HEK293 (cell line): ENCODE measurements at regions not wholly inside any gene's neighbourhood (a gene's known extent, or its start where the extent isn't known, plus 50 kb on each side); places are given as distances from the start of the nearest gene placed in this dataset.

ENCODE experiments used
- CTCF ChIA-PET: fragments of 350-600 bp; formaldehyde crosslinking; extraction: SDS; loops from one replicate; lab custom pipeline; 2021; ENCODE audit warnings: antibody characterized with exemption; lab: Yijun Ruan, JAX
- POLR2A ChIA-PET: fragments of 300-600 bp; formaldehyde crosslinking; extraction: SDS; loops from one replicate; lab custom pipeline; 2020; ENCODE audit warnings: antibody characterized with exemption, inconsistent platforms; lab: Yijun Ruan, JAX
- H3K27ac ChIP-seq: fragments of 200-500 bp; sonication (Bioruptor generic); 2 replicates; pipeline ENCODE4 v1.5.1; 2014; ENCODE audit warnings: low read depth, low read length, control low read depth, inconsistent platforms; ENCODE audit errors: extremely low read depth
- H3K36me3 ChIP-seq, 2 experiments: fragments of 200-500 bp in 1 of 2; sonication (Bioruptor generic) in 1 of 2; 1 replicate in 1 of 2; 2 replicates in 1 of 2; pipeline ENCODE4 v1.5.1; 2014 to 2017; ENCODE audit warnings: inconsistent platforms in 2 of 2, low read length in 2 of 2; ENCODE audit not compliant: control insufficient read depth in 2 of 2, insufficient read depth in 1 of 2
- H3K4me1 ChIP-seq: fragments of 200-500 bp; sonication (Bioruptor generic); 2 replicates; pipeline ENCODE4 v1.5.1; 2014; ENCODE audit warnings: mild to moderate bottlenecking, low read length, inconsistent platforms; ENCODE audit not compliant: control insufficient read depth, insufficient read depth
- H3K4me3 ChIP-seq: 2 replicates; pipeline ENCODE4 v1.5.1; 2011; ENCODE audit warnings: low read depth, mild to moderate bottlenecking, control low read depth, low read length, moderate library complexity
- H3K9me3 ChIP-seq: fragments of 200-500 bp; sonication (Bioruptor generic); 2 replicates; pipeline ENCODE4 v1.5.1; 2014; ENCODE audit warnings: low read depth, low read length, inconsistent platforms; ENCODE audit not compliant: control insufficient read depth, insufficient read depth
- CTCF ChIP-seq: fragments of 450-650 bp; formaldehyde crosslinking; IDR thresholded peaks from 2 replicates; pipeline ENCODE4 v1.5.1; 2016; ENCODE audit warnings: missing biosample characterization, missing genetic modification characterization
- FEZF1 ChIP-seq: fragments of 450-650 bp; formaldehyde crosslinking; IDR thresholded peaks from 2 replicates; pipeline ENCODE4 v1.5.1; 2016; ENCODE audit warnings: missing biosample characterization, missing genetic modification characterization
- MZF1 ChIP-seq: fragments of 450-650 bp; formaldehyde crosslinking; IDR thresholded peaks from 2 replicates; pipeline ENCODE4 v1.5.1; 2017; ENCODE audit warnings: missing biosample characterization, missing genetic modification characterization, borderline replicate concordance
- SCRT1 ChIP-seq: fragments of 450-650 bp; formaldehyde crosslinking; IDR thresholded peaks from 2 replicates; pipeline ENCODE4 v1.5.1; 2016; ENCODE audit warnings: missing biosample characterization, missing genetic modification characterization, borderline replicate concordance
- SP3 ChIP-seq: fragments of 450-650 bp; formaldehyde crosslinking; IDR thresholded peaks from 2 replicates; pipeline ENCODE4 v1.5.1; 2016; ENCODE audit warnings: missing biosample characterization, missing genetic modification characterization
- ZFHX2 ChIP-seq: fragments of 450-650 bp; formaldehyde crosslinking; conservative IDR thresholded peaks from 2 replicates; pipeline ENCODE4 v1.5.1; 2016; ENCODE audit warnings: missing biosample characterization, missing genetic modification characterization
- ZNF112 ChIP-seq: fragments of 450-650 bp; formaldehyde crosslinking; IDR thresholded peaks from 2 replicates; pipeline ENCODE4 v1.5.0; 2017; ENCODE audit warnings: missing biosample characterization, missing genetic modification characterization
- ZNF121 ChIP-seq: fragments of 450-650 bp; formaldehyde crosslinking; IDR thresholded peaks from 2 replicates; pipeline ENCODE4 v1.5.1; 2016; ENCODE audit warnings: missing biosample characterization, missing genetic modification characterization
- ZNF133 ChIP-seq: fragments of 450-650 bp; formaldehyde crosslinking; IDR thresholded peaks from 2 replicates; pipeline ENCODE4 v1.5.1; 2016; ENCODE audit warnings: missing biosample characterization, missing genetic modification characterization
- ZNF18 ChIP-seq: fragments of 450-650 bp; formaldehyde crosslinking; IDR thresholded peaks from 2 replicates; pipeline ENCODE4 v1.5.1; 2016; ENCODE audit warnings: missing biosample characterization, missing genetic modification characterization
- ZNF2 ChIP-seq: fragments of 450-650 bp; formaldehyde crosslinking; IDR thresholded peaks from 2 replicates; pipeline ENCODE4 v1.5.1; 2016; ENCODE audit warnings: missing biosample characterization, missing genetic modification characterization
- ZNF239 ChIP-seq: fragments of 450-650 bp; formaldehyde crosslinking; IDR thresholded peaks from 2 replicates; pipeline ENCODE4 v1.5.1; 2016; ENCODE audit warnings: missing biosample characterization, missing genetic modification characterization
- ZNF324 ChIP-seq: fragments of 450-650 bp; formaldehyde crosslinking; IDR thresholded peaks from 2 replicates; pipeline ENCODE4 v1.5.1; 2016; ENCODE audit warnings: missing biosample characterization, missing genetic modification characterization
- ZNF37A ChIP-seq: fragments of 450-650 bp; IDR thresholded peaks from 2 replicates; pipeline ENCODE4 v1.5.1; 2018; ENCODE audit warnings: missing biosample characterization, missing genetic modification characterization
- ZNF48 ChIP-seq: fragments of 450-650 bp; formaldehyde crosslinking; IDR thresholded peaks from 2 replicates; pipeline ENCODE4 v1.5.1; 2016; ENCODE audit warnings: missing biosample characterization, missing genetic modification characterization
- ZNF654 ChIP-seq: fragments of 450-650 bp; formaldehyde crosslinking; IDR thresholded peaks from 2 replicates; pipeline ENCODE4 v1.5.1; 2016; ENCODE audit warnings: low read depth, missing biosample characterization, missing genetic modification characterization
- ZNF670 ChIP-seq: fragments of 450-650 bp; formaldehyde crosslinking; IDR thresholded peaks from 2 replicates; pipeline ENCODE4 v1.5.1; 2016; ENCODE audit warnings: missing biosample characterization, missing genetic modification characterization, low read depth
- ZNF747 ChIP-seq: fragments of 450-650 bp; formaldehyde crosslinking; IDR thresholded peaks from 2 replicates; pipeline ENCODE4 v1.5.1; 2016; ENCODE audit warnings: missing biosample characterization, missing genetic modification characterization
- ZNF792 ChIP-seq: fragments of 450-650 bp; formaldehyde crosslinking; IDR thresholded peaks from 2 replicates; pipeline ENCODE4 v1.5.1; 2016; ENCODE audit warnings: missing biosample characterization, missing genetic modification characterization
- ZNF830 ChIP-seq: fragments of 450-650 bp; IDR thresholded peaks from 2 replicates; pipeline ENCODE4 v1.5.0; 2018; ENCODE audit warnings: missing biosample characterization, missing genetic modification characterization, low read depth, mild to moderate bottlenecking, moderate library complexity
- TF ChIP-seq, protein P1 (sequence below): fragments of 450-650 bp; formaldehyde crosslinking; IDR thresholded peaks from 2 replicates; pipeline ENCODE4 v1.5.1; 2017; ENCODE audit warnings: missing biosample characterization, missing genetic modification characterization

DNA sequence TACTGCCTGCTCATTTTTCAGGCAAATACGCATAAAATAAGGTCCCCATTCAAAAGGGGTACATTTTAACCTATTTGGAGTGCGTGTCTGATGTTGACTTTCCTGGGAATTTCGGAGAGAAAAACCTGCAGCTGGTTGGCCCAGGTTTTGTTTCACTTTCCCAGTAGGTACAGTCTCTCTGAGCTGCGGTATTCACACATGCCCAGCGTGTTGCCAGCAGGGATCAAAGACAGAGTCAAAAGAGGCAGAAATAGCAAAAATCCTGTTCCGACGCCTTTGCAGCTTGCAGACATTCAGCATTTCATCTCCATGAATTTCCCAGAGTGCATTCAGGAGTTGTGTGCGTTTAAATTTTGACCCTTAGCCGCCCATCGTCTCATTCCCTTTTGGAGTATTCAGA is 855.4 kb upstream of the CELF4 start:
- TF ChIP-seq ZNF37A (tag by site-specific recombination) (no peak), MZF1 (tag by site-specific recombination) (no peak), ZNF670 (tag by site-specific recombination) (no peak), ZNF121 (tag by site-specific recombination) (no peak)
- ChIA-PET POLR2A (no interaction called here), CTCF (no interaction called here)
- Histone ChIP-seq H3K4me3 (no peak overlapping the region), H3K4me1 (no peaks in the 10 kb centered on the region), H3K9me3 (no peaks in the 10 kb centered on the region), H3K36me3 (no peaks in the 10 kb centered on the region), H3K27ac (no peak overlapping the region)

DNA sequence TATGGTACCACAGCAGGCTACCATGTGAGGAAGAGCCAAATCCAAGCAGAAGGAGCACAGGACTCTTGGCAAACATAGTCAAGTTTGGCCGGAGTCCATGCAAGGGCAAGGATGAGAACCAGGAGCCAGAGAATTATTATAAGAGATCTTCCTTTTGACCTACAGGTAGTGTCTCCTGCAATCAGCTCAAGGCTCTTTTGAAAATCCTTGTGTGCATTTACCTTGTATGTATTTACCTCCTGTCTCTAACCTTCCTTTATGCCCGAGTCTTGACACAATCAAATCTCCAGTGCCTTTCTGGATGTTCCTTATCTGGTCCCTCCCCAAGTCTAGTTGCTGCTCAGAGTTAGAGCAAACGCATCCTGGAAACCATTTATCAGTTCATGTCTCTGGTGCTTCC is 855.0 kb upstream of the CELF4 start:
- no peak overlapping the region for H3K4me3 ChIP-seq
- ChIA-PET CTCF (no interaction called here), POLR2A (no interaction called here)
- H3K9me3 ChIP-seq = no peaks in the 10 kb centered on the region
- H3K27ac ChIP-seq = no peak overlapping the region
- TF ChIP-seq ZNF792 (tag by site-specific recombination) = no peak
- TF ChIP-seq ZNF747 (tag by site-specific recombination) = no peak
- TF ChIP-seq ZNF324 (tag by site-specific recombination) = no peak
- no peak for TF ChIP-seq ZNF654
- no peak for TF ChIP-seq ZNF48 (tag by site-specific recombination)
- H3K36me3 ChIP-seq = no peaks in the 10 kb centered on the region
- H3K4me1 ChIP-seq = no peaks in the 10 kb centered on the region

DNA sequence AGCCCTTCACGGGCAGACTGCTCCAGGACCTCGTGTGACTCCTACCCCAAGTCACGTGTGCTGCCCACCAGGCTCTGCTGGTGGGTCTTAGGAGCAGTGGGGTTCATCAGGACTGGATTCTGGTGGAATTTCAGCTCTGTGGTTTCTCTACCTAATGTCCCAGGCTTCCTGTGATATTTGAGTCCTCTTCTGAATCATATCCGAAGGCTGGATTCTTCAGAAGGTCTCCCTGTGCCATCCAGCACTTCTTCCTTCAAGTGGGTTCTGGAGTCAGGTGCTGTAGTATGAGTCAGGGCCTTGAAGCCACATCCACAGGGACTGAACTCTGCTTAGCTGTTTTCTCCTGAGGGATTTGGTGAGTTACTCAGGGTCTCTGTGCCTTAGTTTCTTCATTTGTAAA is 850.2 kb upstream of the CELF4 start:
- Histone ChIP-seq H3K4me3 (no peak overlapping the region), H3K9me3 (no peaks in the 10 kb centered on the region), H3K27ac (no peak overlapping the region), H3K36me3 (no peaks in the 10 kb centered on the region), H3K4me1 (no peaks in the 10 kb centered on the region)
- POLR2A ChIA-PET = no interaction called here
- CTCF ChIA-PET = no interaction called here
- no peak for TF ChIP-seq SP3 (tag by site-specific recombination)
- TF ChIP-seq ZNF830 (tag by site-specific recombination) = no peak

GRCh38 chr18:38413193-38413592 is 847.6 kb upstream of the CELF4 start:
- no peak overlapping the region for H3K27ac ChIP-seq
- ChIA-PET POLR2A (no interaction called here), CTCF (no interaction called here)
- H3K36me3 ChIP-seq = no peaks in the 10 kb centered on the region
- TF ChIP-seq ZNF2 (no peak), SCRT1 (tag by site-specific recombination) (no peak)
- no peaks in the 10 kb centered on the region for H3K4me1 ChIP-seq
- no peaks in the 10 kb centered on the region for H3K9me3 ChIP-seq
- H3K4me3 ChIP-seq = no peak overlapping the region

DNA sequence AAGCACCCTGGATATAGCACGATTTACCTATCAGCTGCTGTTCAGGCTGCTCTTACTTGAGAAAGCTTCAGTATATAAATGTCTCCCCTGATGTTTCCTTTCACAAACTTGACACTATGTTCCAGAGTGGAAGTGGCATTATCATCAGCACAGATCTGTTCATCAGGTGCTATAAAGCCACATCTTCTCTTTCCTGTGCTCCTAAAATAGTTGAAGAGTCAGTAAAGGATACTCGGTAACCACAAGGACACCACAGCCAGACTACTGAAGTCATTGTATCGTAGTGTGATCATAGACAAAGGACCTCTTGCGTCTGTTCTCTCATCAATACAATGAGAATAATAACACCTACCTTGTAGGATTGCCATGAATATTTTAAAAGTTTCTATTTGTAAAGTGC is 841.0 kb upstream of the CELF4 start:
- Histone ChIP-seq H3K27ac (no peak overlapping the region), H3K4me1 (no peaks in the 10 kb centered on the region), H3K9me3 (no peaks in the 10 kb centered on the region), H3K36me3 (no peaks in the 10 kb centered on the region), H3K4me3 (no peak overlapping the region)
- ChIA-PET POLR2A (no interaction called here), CTCF (no interaction called here)
- no peak for TF ChIP-seq FEZF1 (tag by site-specific recombination)
- TF ChIP-seq ZNF239 (tag by site-specific recombination) = no peak
- TF ChIP-seq ZNF18 (tag by site-specific recombination) = no peak
- TF ChIP-seq ZFHX2 = no peak
- TF ChIP-seq ZNF112 = no peak
- no peak for TF ChIP-seq ZNF133 (tag by site-specific recombination)
- TF ChIP-seq, protein P1, sequence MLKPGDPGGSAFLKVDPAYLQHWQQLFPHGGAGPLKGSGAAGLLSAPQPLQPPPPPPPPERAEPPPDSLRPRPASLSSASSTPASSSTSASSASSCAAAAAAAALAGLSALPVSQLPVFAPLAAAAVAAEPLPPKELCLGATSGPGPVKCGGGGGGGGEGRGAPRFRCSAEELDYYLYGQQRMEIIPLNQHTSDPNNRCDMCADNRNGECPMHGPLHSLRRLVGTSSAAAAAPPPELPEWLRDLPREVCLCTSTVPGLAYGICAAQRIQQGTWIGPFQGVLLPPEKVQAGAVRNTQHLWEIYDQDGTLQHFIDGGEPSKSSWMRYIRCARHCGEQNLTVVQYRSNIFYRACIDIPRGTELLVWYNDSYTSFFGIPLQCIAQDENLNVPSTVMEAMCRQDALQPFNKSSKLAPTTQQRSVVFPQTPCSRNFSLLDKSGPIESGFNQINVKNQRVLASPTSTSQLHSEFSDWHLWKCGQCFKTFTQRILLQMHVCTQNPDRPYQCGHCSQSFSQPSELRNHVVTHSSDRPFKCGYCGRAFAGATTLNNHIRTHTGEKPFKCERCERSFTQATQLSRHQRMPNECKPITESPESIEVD (tag by site-specific recombination) = no peak
- no peak for TF ChIP-seq CTCF (tag by site-specific recombination)
